ENCODE measurements at regions not wholly inside any gene's neighbourhood (a gene's known extent, or its start where the extent isn't known, plus 50 kb on each side); places are given as distances from the start of the nearest gene placed in this dataset.

DNA sequence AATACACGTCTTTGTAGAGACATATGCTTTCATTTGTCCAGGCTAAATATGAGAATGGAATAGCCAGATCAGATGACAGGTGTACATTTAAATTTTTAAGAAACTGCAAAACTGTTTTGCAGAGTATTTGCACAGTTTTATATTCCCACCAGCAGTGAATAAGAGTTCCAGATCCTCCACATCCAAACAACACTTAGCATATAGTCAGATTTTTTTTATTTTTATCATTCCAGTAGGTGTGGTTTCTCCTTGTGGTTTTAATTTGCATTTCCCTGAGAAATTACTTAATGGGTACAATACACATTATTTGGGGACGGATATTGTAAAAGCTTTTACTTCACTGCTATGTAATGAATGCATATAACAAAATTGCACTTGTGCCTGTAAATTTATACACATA is 56.7 kb upstream of the IRF2 start:
- no peak overlapping the region for H3K4me3 ChIP-seq (ENCODE audit: low read depth, low read length)
- DNase-seq (ENCODE audit: low read depth) = no peak
- no peak for TF ChIP-seq CTCF (IDR thresholded peaks at IDR 0.05; ENCODE audit: insufficient read depth, low read depth, low read length)

- TF ChIP-seq CTCF (IDR thresholded peaks at IDR 0.05; ENCODE audit: insufficient read depth, low read depth, low read length) = no peak
- no peak overlapping the region for H3K4me3 ChIP-seq (ENCODE audit: low read depth, low read length)
- no peak for DNase-seq (ENCODE audit: low read depth)
Observed at GRCh38 chr4:184529283-184529682, 54.9 kb upstream of the IRF2 start.

DNA sequence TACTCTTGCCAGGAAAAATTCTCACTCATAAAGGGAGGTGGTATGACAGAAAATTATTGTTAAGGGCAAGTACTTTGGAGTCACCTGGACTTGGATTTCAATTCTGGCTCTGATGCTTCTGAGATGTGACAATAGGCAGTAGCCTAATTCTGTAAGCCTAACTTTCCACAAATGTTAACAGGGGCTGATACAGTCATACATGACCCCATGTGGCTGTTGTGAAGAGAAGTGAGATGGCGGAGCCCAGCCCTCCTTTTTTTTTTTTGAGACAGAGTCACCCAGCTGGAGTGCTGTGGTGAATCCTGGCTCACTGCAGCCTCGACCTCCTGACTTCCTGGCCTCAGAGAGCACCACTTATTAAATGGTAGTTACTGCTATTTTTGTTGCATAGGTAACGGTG is 54.4 kb upstream of the IRF2 start:
- H3K4me3 ChIP-seq (ENCODE audit: low read depth, low read length) = no peak overlapping the region
- no peak for TF ChIP-seq CTCF (IDR thresholded peaks at IDR 0.05; ENCODE audit: insufficient read depth, low read depth, low read length)
- DNase-seq (ENCODE audit: low read depth) = no peak

- TF ChIP-seq CTCF (IDR thresholded peaks at IDR 0.05; ENCODE audit: insufficient read depth, low read depth, low read length) = no peak
- DNase-seq (ENCODE audit: low read depth) = no peak
Observed at GRCh38 chr4:184528051-184528450, 53.7 kb upstream of the IRF2 start.

GRCh38 chr4:184526228-184526627 is 51.9 kb upstream of the IRF2 start:
- H3K4me3 ChIP-seq (ENCODE audit: low read depth, low read length) = no peak overlapping the region
- DNase-seq (ENCODE audit: low read depth) = no peak
- no peak for TF ChIP-seq CTCF (IDR thresholded peaks at IDR 0.05; ENCODE audit: insufficient read depth, low read depth, low read length)

More at GRCh38 chr4:184528051-184528450, 53.7 kb upstream of the IRF2 start:
- H3K4me3 ChIP-seq (ENCODE audit: low read depth, low read length) = no peak overlapping the region

All from fibroblast of villous mesenchyme (primary cell).